ENCODE measurements at regions not wholly inside any gene's neighbourhood (a gene's known extent, or its start where the extent isn't known, plus 50 kb on each side); places are given as distances from the start of the nearest gene placed in this dataset.
"Not testable (repeated sequence)": the region's sequence is repeated elsewhere in the genome, so short reads cannot be mapped to it uniquely, and the experiment has no call there.

- in situ Hi-C loops (cut with HindIII; ENCODE audit: low sequenced_read_pairs): no loop called here
- H3K4me3 ChIP-seq (ENCODE audit: low read depth, low read length): no peak overlapping the region
- peak; percentile 38 for DNase-seq (ENCODE audit: low read depth, low spot score)
- TF ChIP-seq, protein P1, sequence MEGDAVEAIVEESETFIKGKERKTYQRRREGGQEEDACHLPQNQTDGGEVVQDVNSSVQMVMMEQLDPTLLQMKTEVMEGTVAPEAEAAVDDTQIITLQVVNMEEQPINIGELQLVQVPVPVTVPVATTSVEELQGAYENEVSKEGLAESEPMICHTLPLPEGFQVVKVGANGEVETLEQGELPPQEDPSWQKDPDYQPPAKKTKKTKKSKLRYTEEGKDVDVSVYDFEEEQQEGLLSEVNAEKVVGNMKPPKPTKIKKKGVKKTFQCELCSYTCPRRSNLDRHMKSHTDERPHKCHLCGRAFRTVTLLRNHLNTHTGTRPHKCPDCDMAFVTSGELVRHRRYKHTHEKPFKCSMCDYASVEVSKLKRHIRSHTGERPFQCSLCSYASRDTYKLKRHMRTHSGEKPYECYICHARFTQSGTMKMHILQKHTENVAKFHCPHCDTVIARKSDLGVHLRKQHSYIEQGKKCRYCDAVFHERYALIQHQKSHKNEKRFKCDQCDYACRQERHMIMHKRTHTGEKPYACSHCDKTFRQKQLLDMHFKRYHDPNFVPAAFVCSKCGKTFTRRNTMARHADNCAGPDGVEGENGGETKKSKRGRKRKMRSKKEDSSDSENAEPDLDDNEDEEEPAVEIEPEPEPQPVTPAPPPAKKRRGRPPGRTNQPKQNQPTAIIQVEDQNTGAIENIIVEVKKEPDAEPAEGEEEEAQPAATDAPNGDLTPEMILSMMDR (IDR thresholded peaks at IDR 0.05; ENCODE audit: low read depth, low read length): no peak
Observed at GRCh38 chr14:38578278-38578681, 322.4 kb upstream of the CLEC14A start.

GRCh38 chr14:38567703-38568102 is 311.8 kb upstream of the CLEC14A start:
- TF ChIP-seq, protein P1 (IDR thresholded peaks at IDR 0.05; ENCODE audit: low read depth, low read length): no peak
- in situ Hi-C loops (cut with HindIII; ENCODE audit: low sequenced_read_pairs): no loop called here
- no peak overlapping the region for H3K4me3 ChIP-seq (ENCODE audit: low read depth, low read length)
- DNase-seq (ENCODE audit: low read depth, low spot score): no peak

GRCh38 chr14:38561657-38562056 is 305.8 kb upstream of the CLEC14A start:
- H3K4me3 ChIP-seq (ENCODE audit: low read depth, low read length): no peak overlapping the region
- TF ChIP-seq, protein P1 (IDR thresholded peaks at IDR 0.05; ENCODE audit: low read depth, low read length): no peak
- in situ Hi-C loops (cut with HindIII; ENCODE audit: low sequenced_read_pairs): no loop called here
- no peak for DNase-seq (ENCODE audit: low read depth, low spot score)

GRCh38 chr14:38559711-38560110 is 303.8 kb upstream of the CLEC14A start:
- no peak overlapping the region for H3K4me3 ChIP-seq (ENCODE audit: low read depth, low read length)
- in situ Hi-C loops (cut with HindIII; ENCODE audit: low sequenced_read_pairs): no loop called here
- TF ChIP-seq, protein P1 (IDR thresholded peaks at IDR 0.05; ENCODE audit: low read depth, low read length): no peak
- DNase-seq (ENCODE audit: low read depth, low spot score): no peak

GRCh38 chr14:38557391-38557790 is 301.5 kb upstream of the CLEC14A start:
- H3K4me3 ChIP-seq (ENCODE audit: low read depth, low read length); in situ Hi-C loops (cut with HindIII; ENCODE audit: low sequenced_read_pairs); DNase-seq (ENCODE audit: low read depth, low spot score): not testable (repeated sequence)

DNA sequence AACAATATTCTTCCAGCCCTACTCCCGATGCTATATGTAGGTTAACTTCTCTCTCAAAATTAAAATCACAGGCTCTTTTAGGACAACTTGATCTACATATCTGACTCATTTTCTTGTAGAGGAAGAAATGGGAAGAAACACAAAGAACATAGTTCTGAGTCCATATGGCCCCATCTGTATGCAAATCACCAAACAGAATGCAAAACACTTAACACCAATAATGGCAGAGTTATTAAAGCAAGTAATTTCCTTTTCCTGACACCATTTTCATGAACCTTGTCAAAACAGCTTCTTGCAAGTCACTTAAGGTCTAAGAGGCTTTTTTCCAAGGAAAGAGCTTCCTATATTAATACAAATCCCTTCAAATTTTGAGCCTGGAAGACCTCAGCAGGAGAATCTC is 300.4 kb upstream of the CLEC14A start:
- TF ChIP-seq, protein P1 (IDR thresholded peaks at IDR 0.05; ENCODE audit: low read depth, low read length): no peak
- DNase-seq (ENCODE audit: low read depth, low spot score): no peak
- no peak overlapping the region for H3K4me3 ChIP-seq (ENCODE audit: low read depth, low read length)
- in situ Hi-C loops (cut with HindIII; ENCODE audit: low sequenced_read_pairs): no loop called here

- in situ Hi-C loops (cut with HindIII; ENCODE audit: low sequenced_read_pairs): no loop called here
- no peak for DNase-seq (ENCODE audit: low read depth, low spot score)
- H3K4me3 ChIP-seq (ENCODE audit: low read depth, low read length): no peak overlapping the region
- TF ChIP-seq, protein P1 (IDR thresholded peaks at IDR 0.05; ENCODE audit: low read depth, low read length): no peak
Observed at GRCh38 chr14:38554026-38554425, 298.1 kb upstream of the CLEC14A start.
